SH-SY5Y (cell line): ENCODE measurements at regions not wholly inside any gene's neighbourhood (a gene's known extent, or its start where the extent isn't known, plus 50 kb on each side); places are given as distances from the start of the nearest gene placed in this dataset.

Source experiments
- GATA2 ChIP-seq: IDR thresholded peaks from 2 replicates; pipeline ENCODE4 v1.6.1; 2011; ENCODE audit warnings: mild to moderate bottlenecking, low read depth, low read length
- GATA3 ChIP-seq: IDR thresholded peaks from 2 replicates; pipeline ENCODE4 v1.6.1; 2011; ENCODE audit warnings: low read depth, mild to moderate bottlenecking, low read length, moderate library complexity

DNA sequence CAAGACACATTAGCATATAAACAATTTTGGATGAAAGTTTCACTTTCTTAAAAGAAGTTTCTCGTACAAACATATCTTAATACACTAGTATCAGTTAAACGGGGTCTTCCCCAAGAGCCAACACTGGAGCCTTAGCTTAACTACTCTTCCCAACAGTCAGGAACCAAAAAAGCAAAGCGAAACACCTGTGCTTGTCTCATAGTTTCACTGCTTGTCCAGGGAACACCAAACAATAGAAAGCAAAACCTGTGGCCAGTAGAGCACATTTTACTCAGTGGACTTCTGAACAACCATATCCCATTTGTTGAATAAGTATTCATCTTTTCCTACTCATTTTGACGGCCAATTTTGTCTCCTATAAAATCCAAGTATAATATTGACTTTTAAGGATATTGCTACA is 391.4 kb downstream of the ELAVL2 start:
- TF ChIP-seq GATA2 (no peak), GATA3 (no peak)
